ENCODE measurements at regions not wholly inside any gene's neighbourhood (a gene's known extent, or its start where the extent isn't known, plus 50 kb on each side); places are given as distances from the start of the nearest gene placed in this dataset.
"Not testable (repeated sequence)": the region's sequence is repeated elsewhere in the genome, so short reads cannot be mapped to it uniquely, and the experiment has no call there.

GRCh38 chr1:82367456-82367855 is 566.7 kb downstream of the ADGRL2 start:
- H3K4me3 ChIP-seq (ENCODE audit: low read depth, low read length): no peak overlapping the region
- DNase-seq (ENCODE audit: low read depth): no peak
- TF ChIP-seq, protein P1, sequence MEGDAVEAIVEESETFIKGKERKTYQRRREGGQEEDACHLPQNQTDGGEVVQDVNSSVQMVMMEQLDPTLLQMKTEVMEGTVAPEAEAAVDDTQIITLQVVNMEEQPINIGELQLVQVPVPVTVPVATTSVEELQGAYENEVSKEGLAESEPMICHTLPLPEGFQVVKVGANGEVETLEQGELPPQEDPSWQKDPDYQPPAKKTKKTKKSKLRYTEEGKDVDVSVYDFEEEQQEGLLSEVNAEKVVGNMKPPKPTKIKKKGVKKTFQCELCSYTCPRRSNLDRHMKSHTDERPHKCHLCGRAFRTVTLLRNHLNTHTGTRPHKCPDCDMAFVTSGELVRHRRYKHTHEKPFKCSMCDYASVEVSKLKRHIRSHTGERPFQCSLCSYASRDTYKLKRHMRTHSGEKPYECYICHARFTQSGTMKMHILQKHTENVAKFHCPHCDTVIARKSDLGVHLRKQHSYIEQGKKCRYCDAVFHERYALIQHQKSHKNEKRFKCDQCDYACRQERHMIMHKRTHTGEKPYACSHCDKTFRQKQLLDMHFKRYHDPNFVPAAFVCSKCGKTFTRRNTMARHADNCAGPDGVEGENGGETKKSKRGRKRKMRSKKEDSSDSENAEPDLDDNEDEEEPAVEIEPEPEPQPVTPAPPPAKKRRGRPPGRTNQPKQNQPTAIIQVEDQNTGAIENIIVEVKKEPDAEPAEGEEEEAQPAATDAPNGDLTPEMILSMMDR (conservative IDR thresholded peaks at IDR 0.05; ENCODE audit: low read depth, low read length): no peak

DNA sequence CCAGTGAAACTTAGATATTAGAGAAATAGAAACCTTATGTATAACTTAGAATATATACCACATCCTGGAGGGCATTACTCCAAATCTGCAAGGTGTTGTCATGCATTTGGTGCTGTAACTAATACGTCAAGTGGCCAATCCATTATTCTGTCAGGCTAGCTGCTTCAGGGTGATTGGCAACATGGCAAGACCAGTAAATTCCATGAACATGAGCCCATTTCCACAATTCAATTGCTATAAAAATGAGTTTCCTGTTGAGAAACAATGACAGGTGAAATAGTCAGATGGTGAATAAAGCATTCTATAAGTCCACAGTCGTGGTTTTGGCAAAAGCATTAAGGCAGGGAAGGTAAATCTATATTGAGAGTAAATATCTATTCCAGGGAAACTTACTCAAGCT is 566.0 kb downstream of the ADGRL2 start:
- H3K4me3 ChIP-seq (ENCODE audit: low read depth, low read length): no peak overlapping the region
- TF ChIP-seq, protein P1 (conservative IDR thresholded peaks at IDR 0.05; ENCODE audit: low read depth, low read length): no peak
- no peak for DNase-seq (ENCODE audit: low read depth)

- H3K4me3 ChIP-seq (ENCODE audit: low read depth, low read length); DNase-seq (ENCODE audit: low read depth): not testable (repeated sequence)
Measured at GRCh38 chr1:82359541-82359940, 558.8 kb downstream of the ADGRL2 start.

DNA sequence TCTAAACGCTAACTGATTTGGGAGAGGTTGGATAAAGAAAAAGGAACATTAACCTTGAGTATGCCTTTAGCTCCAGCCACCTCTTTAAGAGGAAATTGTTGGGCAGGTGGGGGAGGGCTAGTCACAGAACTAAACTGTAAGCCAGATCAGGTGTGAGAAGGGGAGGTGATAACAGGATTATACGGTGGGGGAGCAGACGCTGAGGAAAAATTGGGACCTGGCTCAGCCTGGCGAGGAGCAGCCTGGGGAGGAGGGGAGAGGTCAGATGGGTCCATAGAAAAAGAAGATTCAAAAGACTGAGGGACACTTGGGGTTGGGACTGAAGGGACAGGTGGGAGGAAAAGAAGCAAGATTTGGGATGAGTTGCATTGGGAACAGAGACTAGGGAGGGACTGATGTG is 558.0 kb downstream of the ADGRL2 start:
- not testable (repeated sequence) for DNase-seq (ENCODE audit: low read depth); H3K4me3 ChIP-seq (ENCODE audit: low read depth, low read length)

DNA sequence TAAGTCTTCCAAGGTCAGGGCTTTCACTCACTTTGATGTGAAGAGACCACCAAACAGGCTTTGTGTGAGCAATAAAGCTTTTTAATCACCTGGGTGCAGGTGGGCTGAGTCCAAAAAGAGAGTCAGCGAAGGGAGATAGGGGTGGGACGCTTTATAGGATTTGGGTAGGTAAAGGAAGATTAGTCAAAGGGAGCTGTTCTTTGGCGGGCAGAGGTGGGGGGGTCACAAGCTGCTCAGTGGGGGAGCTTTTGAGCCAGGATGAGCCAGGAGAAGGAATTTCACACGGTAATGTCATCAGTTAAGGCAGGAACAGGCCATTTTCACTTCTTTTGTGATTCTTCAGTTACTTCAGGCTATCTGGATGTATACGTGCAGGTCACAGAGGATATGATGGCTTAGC is 553.8 kb downstream of the ADGRL2 start:
- H3K4me3 ChIP-seq (ENCODE audit: low read depth, low read length); DNase-seq (ENCODE audit: low read depth): not testable (repeated sequence)

DNA sequence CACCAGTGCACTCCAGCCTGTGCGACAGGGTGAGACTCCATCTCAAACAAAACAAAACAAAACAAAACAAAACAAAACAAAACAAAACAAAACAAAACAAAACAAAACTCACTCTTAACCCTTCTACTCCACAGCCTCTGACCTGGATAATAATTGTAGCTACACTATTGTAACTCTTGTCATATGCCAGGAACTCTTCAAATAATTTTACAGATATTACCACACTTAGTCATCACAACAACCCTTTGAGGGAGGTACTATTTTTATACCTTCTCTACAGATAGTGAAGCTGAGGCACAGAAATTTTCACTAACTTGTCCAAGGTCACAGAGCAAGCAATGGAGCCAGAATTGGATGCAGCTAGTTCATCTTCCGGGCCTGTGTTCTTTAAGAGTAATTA is 547.8 kb downstream of the ADGRL2 start:
- TF ChIP-seq, protein P1 (conservative IDR thresholded peaks at IDR 0.05; ENCODE audit: low read depth, low read length): no peak
- DNase-seq (ENCODE audit: low read depth): no peak
- no peak overlapping the region for H3K4me3 ChIP-seq (ENCODE audit: low read depth, low read length)

DNA sequence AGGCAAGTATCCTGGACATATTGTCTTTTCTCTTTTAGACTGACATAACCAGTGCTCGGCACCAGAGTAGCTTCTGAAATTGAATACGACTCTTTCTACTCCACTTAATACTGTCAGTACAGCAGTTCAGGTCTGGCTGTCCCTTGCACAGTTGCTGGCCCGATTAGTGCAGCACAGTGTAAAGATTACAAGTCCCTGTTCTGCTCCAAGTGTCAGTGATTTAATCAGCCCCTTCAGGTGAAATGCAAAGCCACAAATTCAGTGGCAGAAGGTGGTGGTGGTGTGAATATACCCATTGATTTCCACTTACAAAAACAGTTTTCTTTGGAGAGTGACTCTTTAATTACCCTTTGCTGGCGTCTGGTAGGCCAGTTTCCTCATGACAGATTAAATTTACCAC is 545.4 kb downstream of the ADGRL2 start:
- no peak overlapping the region for H3K4me3 ChIP-seq (ENCODE audit: low read depth, low read length)
- no peak for DNase-seq (ENCODE audit: low read depth)
- TF ChIP-seq, protein P1 (conservative IDR thresholded peaks at IDR 0.05; ENCODE audit: low read depth, low read length): no peak

GRCh38 chr1:82343381-82343780 is 542.6 kb downstream of the ADGRL2 start:
- DNase-seq (ENCODE audit: low read depth): peak; percentile 50
- TF ChIP-seq, protein P1 (conservative IDR thresholded peaks at IDR 0.05; ENCODE audit: low read depth, low read length): no peak
- no peak overlapping the region for H3K4me3 ChIP-seq (ENCODE audit: low read depth, low read length)

- TF ChIP-seq, protein P1 (conservative IDR thresholded peaks at IDR 0.05; ENCODE audit: low read depth, low read length): no peak
- no peak for DNase-seq (ENCODE audit: low read depth)
- H3K4me3 ChIP-seq (ENCODE audit: low read depth, low read length): no peak overlapping the region
Measured at GRCh38 chr1:82337635-82338034, 536.9 kb downstream of the ADGRL2 start.
